Left ventricle myocardium superior (tissue), 1 donor: ENCODE measurements at regions not wholly inside any gene's neighbourhood (a gene's known extent, or its start where the extent isn't known, plus 50 kb on each side); places are given as distances from the start of the nearest gene placed in this dataset.
A peak's percentile ranks its signal among the peaks of the same experiment; 100 is the strongest.

Source experiments
- ATAC-seq: fragments of 200-7000 bp; cut with Tn5 transposase; one replicate; pipeline ENCODE4 v1.9.1; 2020; ENCODE audit warnings: mild to moderate bottlenecking, moderate library complexity
- DNase-seq: peaks from one replicate; pipeline ENCODE4 v3.0.0-alpha.2; 2020
- intact Hi-C: fragments of 100-400 bp; cut with micrococcal nuclease; formaldehyde crosslinking; loops from one replicate; pipeline ENCODE4 v1.11.0; 2022
- donor health status: DM: no; HTN: yes; CAD: no; lungs with severe emphysema.

- DNase-seq (no peak), ATAC-seq (no peak)
- intact Hi-C loops: loop anchor here (10.0 kb wide), 1 partner anchor 152 kb away; no protein-coding TSS in a partner anchor
These were observed 96.7 kb upstream of the PLEKHA5 start for GRCh38 chr12:19032826-19033225.

DNA sequence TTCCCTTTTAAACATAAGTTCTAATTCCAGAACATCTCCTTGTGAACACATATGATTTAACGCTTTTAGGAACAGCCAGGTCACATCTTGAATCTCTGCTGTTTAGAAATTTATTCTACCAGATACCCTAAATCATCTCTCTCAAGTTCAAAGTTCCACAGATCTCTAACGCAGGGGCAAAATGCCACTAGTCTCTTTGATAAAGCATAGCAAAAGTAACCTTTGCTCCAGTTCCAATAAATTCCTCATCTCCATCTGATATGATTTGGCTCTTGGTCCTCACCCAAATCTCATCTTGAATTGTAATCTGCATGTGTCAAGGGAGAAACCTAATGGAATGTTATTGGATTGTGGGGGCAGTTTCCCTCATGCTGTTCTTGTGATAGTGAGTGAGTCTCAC lies 96.3 kb upstream of the PLEKHA5 start:
- intact Hi-C loops: loop anchor here (10.0 kb wide), 1 partner anchor 152 kb away; no protein-coding TSS in a partner anchor
- ATAC-seq: no peak
- DNase-seq: no peak

DNA sequence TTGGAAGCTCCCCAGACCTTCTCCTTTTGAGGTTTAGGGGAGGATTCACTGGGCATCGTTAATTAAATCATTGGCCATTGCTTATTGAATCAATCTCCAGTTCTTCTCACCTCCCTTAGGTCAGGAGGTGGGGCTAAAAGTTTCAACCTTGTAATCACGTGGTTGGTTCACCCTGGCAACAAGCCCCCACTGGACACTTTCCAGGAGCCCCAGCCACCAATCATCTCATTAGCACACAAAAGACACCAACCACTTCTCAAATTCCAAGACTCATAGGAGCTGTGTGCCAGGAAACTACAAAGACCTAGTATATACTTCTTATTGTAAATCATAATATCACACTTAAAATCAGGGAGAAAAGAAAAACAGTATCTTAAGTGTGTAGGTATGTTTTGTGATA lies 94.6 kb upstream of the PLEKHA5 start:
- DNase-seq (no peak), ATAC-seq (no peak)
- intact Hi-C loops: loop anchor here (10.0 kb wide), 1 partner anchor 150 kb away; no protein-coding TSS in a partner anchor

- intact Hi-C loops: loop anchor here (10.0 kb wide), 1 partner anchor 149 kb away; no protein-coding TSS in a partner anchor
- peak; percentile 60 for ATAC-seq
- no peak for DNase-seq
These were observed 94.0 kb upstream of the PLEKHA5 start for GRCh38 chr12:19035536-19035935.

DNA sequence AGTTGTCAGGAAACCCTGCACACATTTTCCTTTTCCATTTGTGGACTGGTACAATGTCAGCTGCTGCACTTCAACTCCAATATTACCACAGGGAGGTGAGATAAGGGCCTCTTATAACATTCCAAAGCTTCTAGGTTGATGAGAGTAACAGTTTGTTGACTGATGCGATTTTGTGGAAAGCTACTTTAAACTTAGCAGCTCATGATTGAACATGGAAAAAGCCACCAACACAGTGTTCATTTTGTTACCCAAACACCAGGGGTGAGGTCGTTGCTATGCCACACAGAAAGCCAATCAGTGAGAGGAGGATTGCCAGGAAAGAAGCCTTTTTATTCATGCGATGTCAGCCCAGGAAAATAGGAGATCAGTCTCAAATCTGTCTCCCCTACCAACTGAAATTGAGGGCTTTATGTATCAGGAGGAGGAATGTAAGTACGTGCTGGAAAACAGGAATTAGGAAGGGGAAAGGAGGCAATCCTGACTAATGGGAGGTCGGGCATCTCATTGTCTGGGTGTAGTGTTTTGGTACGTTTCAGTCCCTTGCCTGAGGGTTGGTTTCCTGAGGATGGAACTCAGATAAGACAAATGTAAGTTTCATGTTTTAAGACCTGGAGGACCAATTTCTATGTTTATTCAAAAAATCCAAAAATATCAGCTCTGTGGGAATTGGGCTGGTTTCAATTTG lies 92.7 kb upstream of the PLEKHA5 start:
- intact Hi-C loops: loop anchor here (10.0 kb wide), 1 partner anchor 148 kb away; no protein-coding TSS in a partner anchor
- ATAC-seq: peak; percentile 83
- DNase-seq: no peak

DNA sequence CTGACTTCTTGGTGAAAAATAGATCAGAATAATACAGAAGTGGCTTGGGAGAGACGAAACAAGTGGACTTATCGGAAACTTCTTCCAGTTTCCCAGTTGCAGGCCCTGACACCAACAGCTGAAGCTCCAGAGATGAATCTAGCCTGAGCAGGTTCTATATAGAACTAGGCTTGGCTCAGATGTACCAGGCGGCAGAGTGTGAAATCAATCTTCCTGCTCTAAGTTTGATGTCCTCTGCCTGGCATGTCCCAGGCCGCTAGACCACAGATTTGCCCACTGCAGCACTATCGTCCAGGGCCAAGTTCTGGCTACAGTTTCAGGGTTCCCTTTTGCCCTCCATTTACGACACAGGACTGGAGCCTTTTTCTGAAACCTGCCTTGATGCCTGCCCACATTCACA lies 91.3 kb upstream of the PLEKHA5 start:
- ATAC-seq (peak; percentile 51), DNase-seq (peak; percentile 34)
- intact Hi-C loops: loop anchor here (10.0 kb wide), 1 partner anchor 147 kb away; no protein-coding TSS in a partner anchor

GRCh38 chr12:19039515-19039914 lies 90.0 kb upstream of the PLEKHA5 start:
- DNase-seq: no peak
- peak; percentile 44 for ATAC-seq
- intact Hi-C loops: loop anchor here (10.0 kb wide), 1 partner anchor 145 kb away; no protein-coding TSS in a partner anchor

DNA sequence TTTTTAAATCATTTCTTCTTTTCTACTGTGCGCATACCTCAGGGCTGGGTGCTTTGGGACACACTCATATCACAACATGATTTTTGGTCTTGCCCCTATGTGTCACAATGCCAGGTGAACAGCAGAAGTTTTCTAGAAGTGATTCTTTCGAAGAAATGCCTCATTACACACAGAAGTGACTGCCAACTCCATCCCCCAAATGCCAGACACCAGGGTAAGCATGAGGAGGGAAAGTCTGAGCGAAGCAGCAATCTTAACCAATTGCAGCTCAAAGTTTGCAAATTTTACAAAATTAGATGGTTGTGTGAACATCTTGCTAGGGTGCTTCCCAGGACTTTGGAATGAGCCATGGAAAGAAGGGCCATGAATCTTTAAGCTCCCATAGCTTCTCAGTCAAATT lies 87.3 kb upstream of the PLEKHA5 start:
- no peak for ATAC-seq
- intact Hi-C loops: no loop called here
- no peak for DNase-seq

GRCh38 chr12:19044430-19044829 lies 85.1 kb upstream of the PLEKHA5 start:
- DNase-seq (no peak), ATAC-seq (no peak)
- intact Hi-C loops: no loop called here

GRCh38 chr12:19044891-19045290 lies 84.6 kb upstream of the PLEKHA5 start:
- DNase-seq (no peak), ATAC-seq (peak; percentile 10)
- intact Hi-C loops: no loop called here

DNA sequence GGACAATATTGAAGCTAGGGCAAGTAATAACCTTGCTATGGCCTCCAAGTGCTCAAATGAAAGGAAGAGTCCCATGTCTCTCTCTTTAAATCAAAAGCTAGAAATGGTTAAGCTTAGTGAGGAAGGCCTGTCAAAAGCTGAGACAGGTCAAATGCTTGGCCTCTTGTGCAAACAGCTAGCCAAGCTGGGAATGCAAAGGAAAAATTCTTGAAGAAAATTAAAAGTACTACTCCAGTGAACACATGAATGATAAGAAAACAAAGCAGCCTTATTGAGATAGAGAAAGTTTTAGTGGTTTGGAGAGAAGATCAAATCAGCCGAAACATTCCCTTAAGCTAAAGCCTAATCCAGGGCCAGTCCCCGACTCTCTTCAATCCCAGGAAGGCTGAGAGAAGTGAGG lies 84.1 kb upstream of the PLEKHA5 start:
- intact Hi-C loops: no loop called here
- DNase-seq (no peak), ATAC-seq (peak; percentile 24)

GRCh38 chr12:19048943-19049342 lies 80.6 kb upstream of the PLEKHA5 start:
- ATAC-seq (no peak), DNase-seq (no peak)
- intact Hi-C loops: no loop called here

DNA sequence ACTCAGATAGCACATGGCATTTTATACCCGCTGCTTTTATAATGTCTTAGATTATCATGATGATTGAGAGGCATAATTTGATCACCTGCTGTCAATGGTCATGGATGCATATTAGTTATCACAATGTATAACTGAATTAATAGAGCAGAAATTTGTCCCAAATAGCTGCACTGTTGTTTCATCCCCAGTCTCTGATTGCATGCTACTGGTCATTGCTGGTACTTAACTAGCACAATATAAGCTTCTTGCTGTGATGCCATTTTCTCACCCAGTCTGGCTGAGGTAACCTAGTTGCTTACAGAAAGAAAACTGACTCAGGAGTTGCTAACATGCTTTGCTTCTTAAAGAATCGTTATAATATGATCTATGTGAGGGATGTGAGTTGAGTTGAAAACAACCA lies 76.8 kb upstream of the PLEKHA5 start:
- intact Hi-C loops: no loop called here
- ATAC-seq: no peak
- DNase-seq: no peak

DNA sequence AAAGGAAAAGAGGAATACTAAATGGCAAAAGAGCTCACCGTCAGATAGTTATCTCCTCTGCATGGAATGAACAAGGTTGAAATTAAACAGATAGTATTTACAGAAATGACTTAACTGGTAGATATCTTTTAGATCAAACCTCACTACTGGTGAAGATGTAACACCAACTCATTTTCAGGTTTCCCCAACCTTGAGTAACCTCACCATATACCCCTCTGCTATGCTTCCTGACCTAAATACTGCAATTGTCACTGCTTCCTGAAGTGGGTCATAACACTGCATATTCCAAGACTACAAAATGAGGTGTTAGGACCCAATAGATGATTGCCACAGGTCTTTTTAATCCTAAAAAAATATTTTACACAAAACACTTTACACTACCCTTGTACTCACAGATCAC lies 76.3 kb upstream of the PLEKHA5 start:
- DNase-seq: no peak
- intact Hi-C loops: no loop called here
- ATAC-seq: no peak

DNA sequence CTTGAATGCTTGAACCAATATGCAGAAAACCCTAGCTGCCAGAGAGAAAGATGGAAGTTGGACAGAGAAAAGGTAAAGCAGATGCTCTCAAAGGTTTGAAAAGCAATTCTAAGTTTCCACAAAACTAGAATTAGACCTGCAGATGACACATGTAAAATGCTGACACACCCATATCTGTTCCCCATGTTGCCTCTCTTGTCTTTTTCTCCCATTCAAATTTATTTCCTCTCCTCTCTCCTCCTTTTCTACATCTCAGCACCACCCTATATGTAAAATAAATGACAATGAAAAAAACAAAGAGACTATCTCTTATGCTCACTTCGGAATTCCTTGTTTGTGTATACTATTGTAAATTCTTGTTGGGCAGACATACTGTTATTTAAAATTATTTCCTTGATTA lies 75.5 kb upstream of the PLEKHA5 start:
- ATAC-seq (no peak), DNase-seq (no peak)
- intact Hi-C loops: no loop called here

- ATAC-seq (no peak), DNase-seq (no peak)
- intact Hi-C loops: no loop called here
These were observed 73.9 kb upstream of the PLEKHA5 start for GRCh38 chr12:19055589-19055988.

- intact Hi-C loops: no loop called here
- no peak for DNase-seq
- peak; percentile 43 for ATAC-seq
These were observed 71.1 kb upstream of the PLEKHA5 start for GRCh38 chr12:19058235-19059021.

GRCh38 chr12:19064713-19065112 lies 64.8 kb upstream of the PLEKHA5 start:
- intact Hi-C loops: no loop called here
- ATAC-seq: no peak
- DNase-seq: no peak

GRCh38 chr12:19065223-19065622 lies 64.3 kb upstream of the PLEKHA5 start:
- ATAC-seq (no peak), DNase-seq (no peak)
- intact Hi-C loops: no loop called here

- DNase-seq: no peak
- intact Hi-C loops: no loop called here
- ATAC-seq: no peak
These were observed 63.7 kb upstream of the PLEKHA5 start for GRCh38 chr12:19065871-19066270.
